Stimulated activated CD4-positive, alpha-beta T cell treated with anti-CD3 and anti-CD28 coated beads, TNF-alpha, amount 100 ng/mL, for 48 hours (primary cell): ENCODE measurements at regions not wholly inside any gene's neighbourhood (a gene's known extent, or its start where the extent isn't known, plus 50 kb on each side); places are given as distances from the start of the nearest gene placed in this dataset.
"Not testable (repeated sequence)": the region's sequence is repeated elsewhere in the genome, so short reads cannot be mapped to it uniquely, and the experiment has no call there.

Experiments used
- DNase-seq, 3 donors: peaks; one replicate each; pipeline ENCODE4 v3.0.0-alpha.2; 2020; ENCODE audit warnings: low read depth in 3 of 3

DNA sequence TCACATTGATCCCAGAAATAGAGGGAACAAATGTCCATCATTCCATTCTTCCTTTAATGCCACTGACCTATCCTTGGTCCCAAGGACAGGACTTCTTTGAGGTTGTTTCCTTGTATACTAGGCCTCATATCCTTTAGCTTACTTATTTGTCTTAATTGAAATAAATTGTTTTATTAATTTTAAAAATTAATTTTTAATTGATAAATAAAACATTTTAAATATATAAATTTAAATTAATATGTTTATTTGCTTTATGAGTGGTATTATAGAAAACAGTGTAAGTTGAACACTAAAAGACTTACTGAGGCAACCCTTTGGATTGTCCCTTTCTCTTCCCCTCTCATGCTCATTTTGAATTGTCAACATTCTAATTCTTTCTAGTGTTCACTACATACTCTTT, 556.9 kb upstream of the NUDT12 start:
- no peak for DNase-seq

DNA sequence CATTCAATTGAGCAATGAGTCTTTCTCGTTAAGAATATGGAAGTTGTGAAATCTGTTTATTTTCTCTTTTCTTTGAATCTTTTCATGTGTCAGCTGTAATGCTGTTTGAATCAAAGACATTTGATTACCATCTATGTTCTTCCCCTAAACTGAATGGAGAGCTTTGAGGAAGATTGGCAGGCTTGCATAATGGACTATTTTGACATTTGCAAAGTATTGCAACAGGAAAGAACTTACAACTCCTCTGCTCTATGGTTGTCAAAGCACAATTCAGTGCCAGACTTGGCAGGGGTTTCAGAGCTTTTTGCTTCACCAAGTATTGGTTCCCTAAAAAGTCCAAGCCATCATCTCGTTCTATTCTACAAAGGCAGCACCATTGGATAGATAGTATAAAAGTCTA, 549.0 kb upstream of the NUDT12 start:
- DNase-seq, result no peak

DNA sequence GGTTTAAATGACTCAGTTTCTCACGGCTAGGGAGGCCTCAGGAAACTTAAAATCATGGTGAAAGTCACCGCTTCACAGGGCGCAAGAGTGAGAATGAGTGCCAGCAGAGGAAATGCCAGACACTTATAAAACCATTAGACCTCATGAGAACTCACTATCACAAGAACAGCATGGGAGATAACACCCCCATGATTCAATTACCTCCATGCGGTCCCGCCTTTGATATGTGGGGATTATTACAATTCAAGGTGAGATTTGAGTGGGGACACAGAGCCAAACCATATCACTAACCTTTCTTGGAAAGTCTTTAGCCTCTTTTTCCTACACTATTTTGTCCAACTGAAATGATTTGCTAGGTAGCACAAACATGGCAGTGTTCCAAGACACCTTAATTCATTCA, 533.9 kb upstream of the NUDT12 start:
- DNase-seq, result no peak

GRCh38 chr5:104095527-104095926, 532.9 kb upstream of the NUDT12 start:
- no peak for DNase-seq

DNA sequence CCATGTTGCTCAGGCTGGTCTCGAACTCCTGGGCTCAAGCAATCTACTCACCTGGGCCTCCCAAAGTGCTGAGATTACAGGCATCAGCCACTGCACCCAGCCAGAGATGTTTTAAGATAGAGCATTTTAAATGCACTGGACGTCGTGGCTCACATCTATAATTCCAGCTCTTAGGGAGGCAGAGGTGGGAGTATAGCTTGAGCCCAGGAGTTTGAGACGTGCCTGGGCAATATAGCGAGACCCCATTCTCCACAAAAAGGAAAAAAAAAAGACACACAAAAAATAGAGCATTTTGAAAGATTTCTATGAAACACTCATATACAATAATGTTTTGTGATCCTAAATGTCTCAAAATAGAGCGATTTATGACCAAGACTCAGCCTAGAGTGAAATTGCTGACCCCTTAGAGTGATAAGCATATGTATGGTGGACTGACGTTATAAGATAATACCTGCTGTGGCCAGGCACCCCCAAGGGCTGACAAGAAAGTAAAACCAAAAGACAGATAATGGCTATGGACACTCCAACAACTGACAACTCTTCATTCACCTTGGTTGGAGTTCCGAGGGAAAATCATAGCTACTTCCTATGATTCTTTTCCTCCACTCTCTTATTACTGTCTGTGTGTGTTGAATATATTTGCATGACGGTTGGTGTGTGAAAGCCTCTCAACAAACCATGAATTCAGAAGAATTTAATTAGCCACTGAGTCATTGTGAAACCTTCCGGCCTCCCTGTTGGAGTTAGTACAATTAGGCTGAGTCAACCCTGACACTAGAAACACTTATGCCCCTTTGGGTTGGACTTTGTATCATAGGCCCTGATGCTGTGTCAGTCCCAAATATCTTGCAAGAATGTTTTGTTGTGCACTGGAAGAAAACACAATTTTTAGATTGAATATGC, 526.5 kb upstream of the NUDT12 start:
- no peak for DNase-seq

GRCh38 chr5:104084896-104085295, 522.3 kb upstream of the NUDT12 start:
- no peak for DNase-seq

DNA sequence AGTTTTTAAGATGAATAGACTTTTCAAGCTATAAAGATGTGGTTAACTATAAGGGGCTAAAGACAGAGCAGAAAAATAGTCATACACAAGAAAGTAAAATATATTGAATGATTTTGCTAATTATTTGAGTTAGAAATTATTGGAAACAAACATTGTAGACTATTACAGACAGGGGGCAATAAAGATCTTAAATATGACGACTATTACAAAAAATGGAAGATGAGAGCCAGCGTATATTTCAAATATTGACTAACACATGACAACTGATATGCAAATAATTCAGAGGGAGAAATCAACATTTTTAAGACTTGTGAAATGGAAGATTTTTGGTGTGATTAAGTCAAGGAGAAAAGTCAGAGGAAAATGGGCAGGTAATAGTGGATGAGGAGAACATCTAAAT, 520.2 kb upstream of the NUDT12 start:
- DNase-seq, result no peak

GRCh38 chr5:104081232-104081631, 518.6 kb upstream of the NUDT12 start:
- DNase-seq, result no peak

DNA sequence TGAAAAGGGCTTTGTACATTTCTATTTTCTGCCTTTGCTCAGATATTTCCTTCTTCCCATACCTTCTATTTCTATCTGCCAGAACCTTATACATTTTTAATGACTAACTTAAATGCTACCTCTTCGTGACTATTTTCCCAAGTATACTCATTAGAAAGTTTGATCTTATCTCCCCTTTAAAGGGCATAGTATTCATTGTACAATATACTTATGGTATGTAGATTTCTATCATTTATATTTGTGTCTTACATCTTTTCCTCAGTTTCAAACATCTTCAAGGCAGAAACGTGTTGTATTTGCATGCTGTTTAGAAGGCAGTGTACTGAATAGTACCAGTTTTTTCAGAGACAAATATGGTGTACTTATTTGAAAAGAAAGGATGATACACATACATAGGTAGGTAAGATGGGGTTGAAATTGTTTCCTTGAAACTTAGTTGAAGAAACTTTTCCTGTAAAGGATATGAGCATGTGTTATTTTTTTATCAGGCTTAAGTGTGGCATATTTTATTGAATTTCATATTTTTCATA, 518.1 kb upstream of the NUDT12 start:
- DNase-seq, result no peak

- not testable (repeated sequence) for DNase-seq
These were observed 517.5 kb upstream of the NUDT12 start for GRCh38 chr5:104079861-104080645.

DNA sequence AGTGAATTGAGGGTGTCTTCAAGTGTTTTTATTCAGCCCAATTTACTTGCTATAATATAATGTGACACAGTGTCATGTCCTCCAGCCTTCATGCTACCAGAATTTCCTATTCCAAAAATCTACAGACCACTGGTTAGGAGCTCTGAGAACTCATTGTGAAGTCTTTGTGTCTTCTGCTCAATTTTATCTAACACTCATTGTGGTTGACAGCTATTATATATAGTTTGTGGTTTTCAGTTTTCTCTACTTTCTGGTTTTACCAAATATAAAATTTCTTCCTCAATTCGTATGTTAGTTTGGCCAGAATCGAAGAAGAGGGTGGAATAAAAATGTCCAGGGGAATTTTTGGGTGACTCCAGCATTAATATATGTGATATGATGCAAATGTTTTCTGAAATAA, 509.3 kb upstream of the NUDT12 start:
- DNase-seq, result no peak

- peak in 1 of 3 donors; percentile 2 for DNase-seq
These were observed 500.2 kb upstream of the NUDT12 start for GRCh38 chr5:104062621-104063377.

- no peak for DNase-seq
These were observed 499.1 kb upstream of the NUDT12 start for GRCh38 chr5:104061707-104062106.

DNA sequence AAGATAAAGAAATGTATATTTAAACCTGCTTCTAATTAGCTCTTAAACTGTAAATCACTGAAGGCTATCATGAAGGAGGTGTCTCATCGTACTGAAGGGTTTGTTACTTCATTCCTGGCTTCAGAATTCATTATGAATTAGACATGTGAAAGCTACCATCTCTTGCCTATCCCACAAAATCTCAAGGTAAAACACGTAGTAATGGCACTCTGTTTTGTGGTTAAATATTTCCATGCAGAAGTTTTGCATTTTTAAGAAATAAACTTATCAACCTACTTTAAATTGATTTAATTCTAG, 490.7 kb upstream of the NUDT12 start:
- DNase-seq, result no peak

GRCh38 chr5:104052558-104053352, 490.2 kb upstream of the NUDT12 start:
- no peak for DNase-seq

GRCh38 chr5:104050436-104050835, 487.8 kb upstream of the NUDT12 start:
- DNase-seq, result no peak

DNA sequence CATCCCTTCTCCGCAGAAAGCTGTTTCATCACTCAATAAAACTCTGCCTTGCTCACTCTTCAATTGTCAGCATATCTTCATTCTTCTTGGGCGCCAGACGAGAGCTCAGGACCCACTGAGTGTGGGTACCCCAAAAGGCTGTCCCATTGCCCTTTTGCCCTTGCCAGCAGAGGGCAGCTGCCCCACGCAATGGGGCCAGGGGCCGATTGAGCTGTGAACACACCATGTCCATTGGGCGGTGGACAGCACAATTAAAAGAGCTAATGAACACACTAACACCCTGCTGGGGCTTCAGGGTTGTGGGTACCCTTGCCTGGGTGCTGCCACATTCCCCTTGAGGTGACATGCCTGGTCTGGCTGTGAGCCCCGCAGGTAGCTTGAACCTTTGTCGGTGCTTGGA, 487.2 kb upstream of the NUDT12 start:
- no peak for DNase-seq

DNA sequence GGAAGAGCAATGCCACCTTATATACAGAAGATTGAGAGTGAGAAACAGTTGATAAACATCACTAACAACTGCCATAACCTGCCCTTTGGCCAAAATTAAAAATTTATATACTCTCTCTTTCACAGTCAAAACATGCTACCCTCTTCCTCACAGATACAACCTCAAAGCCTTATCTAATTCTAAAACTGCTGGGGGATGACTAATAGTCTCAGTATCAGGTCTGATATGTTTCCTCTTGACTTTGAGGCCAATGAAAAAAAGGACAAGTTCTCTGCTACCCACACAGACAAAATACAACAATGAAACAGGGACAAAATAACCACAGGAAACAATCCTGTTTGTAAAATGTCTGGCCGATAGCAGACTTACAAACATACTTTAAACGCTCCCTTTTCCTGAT, 485.6 kb upstream of the NUDT12 start:
- no peak for DNase-seq

DNA sequence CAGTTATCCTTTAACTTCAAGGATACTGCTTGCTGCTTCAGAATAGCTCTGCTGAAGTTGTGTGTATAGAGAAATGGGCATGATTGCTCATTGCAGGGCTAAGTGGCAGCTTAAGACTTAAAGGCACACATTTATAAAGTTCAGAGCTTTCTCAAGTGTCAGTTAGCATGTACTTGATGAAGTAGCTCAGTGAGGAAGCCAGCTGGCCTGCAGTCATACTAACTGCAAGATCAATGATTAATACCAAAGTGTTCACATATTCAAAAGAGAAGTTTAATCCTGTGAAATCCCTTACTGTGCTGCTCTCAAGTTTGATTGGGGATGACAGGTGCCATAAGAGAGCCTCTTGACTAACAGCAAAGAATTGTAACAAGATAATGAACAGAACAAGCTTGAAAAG, 483.4 kb upstream of the NUDT12 start:
- no peak for DNase-seq

DNA sequence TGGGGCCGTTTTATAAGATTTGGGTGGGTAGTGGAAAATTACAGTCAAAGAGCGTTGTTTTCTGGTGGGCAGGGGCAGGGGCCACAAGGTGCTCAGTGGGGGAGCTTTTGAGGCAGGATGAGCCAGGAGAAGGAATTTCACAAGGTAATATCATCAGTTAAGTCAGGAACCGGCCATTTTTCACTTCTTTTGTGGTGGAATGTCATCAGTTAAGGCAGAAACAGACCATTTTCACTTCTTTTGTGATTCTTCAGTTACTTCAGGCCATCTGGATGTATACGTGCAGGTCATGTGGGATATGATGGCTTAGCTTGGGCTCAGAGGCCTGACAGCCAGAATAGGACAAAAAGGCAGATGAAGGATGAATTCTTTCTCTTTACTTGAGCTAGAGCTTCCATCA, 477.3 kb upstream of the NUDT12 start:
- not testable (repeated sequence) for DNase-seq

- DNase-seq, result not testable (repeated sequence)
These were observed 474.5 kb upstream of the NUDT12 start for GRCh38 chr5:104037136-104037535.
